Lower lobe of right lung (tissue), 2 donors: ENCODE measurements at regions not wholly inside any gene's neighbourhood (a gene's known extent, or its start where the extent isn't known, plus 50 kb on each side); places are given as distances from the start of the nearest gene placed in this dataset.

Experiments
- ATAC-seq, 2 donors: fragments of 200-7000 bp; cut with Tn5 transposase; one replicate each; pipeline ENCODE4 v1.9.1; 2020 to 2022; ENCODE audit warnings: mild to moderate bottlenecking in 2 of 2, moderate library complexity in 2 of 2
- DNase-seq: peaks from one replicate; pipeline ENCODE4 v3.0.0-alpha.2; 2020
- H3K27ac ChIP-seq: fragments of 200-600 bp; one replicate; pipeline ENCODE4 v1.8.0; 2022
- H3K27me3 ChIP-seq: fragments of 200-600 bp; one replicate; pipeline ENCODE4 v1.8.0; 2022; ENCODE audit warnings: low read depth
- H3K36me3 ChIP-seq: fragments of 200-600 bp; one replicate; pipeline ENCODE4 v1.8.0; 2022; ENCODE audit warnings: mild to moderate bottlenecking
- H3K4me1 ChIP-seq: fragments of 200-600 bp; one replicate; pipeline ENCODE4 v1.8.0; 2022
- H3K4me3 ChIP-seq: fragments of 200-600 bp; one replicate; pipeline ENCODE4 v1.8.0; 2022; ENCODE audit warnings: mild to moderate bottlenecking
- H3K9me3 ChIP-seq: fragments of 200-600 bp; one replicate; pipeline ENCODE4 v1.8.0; 2022
- intact Hi-C: fragments of 100-400 bp; cut with DNase I; formaldehyde crosslinking; loops from one replicate; pipeline ENCODE4 v1.11.0; 2022
- TF ChIP-seq, protein P1 (sequence below): fragments of 200-600 bp; IDR thresholded peaks from one replicate; pipeline ENCODE4 v1.8.0; 2022; ENCODE audit warnings: antibody characterized with exemption, mild to moderate bottlenecking
- donor health status: DM: no; HTN: yes; CAD: no; lungs with severe emphysema.

DNA sequence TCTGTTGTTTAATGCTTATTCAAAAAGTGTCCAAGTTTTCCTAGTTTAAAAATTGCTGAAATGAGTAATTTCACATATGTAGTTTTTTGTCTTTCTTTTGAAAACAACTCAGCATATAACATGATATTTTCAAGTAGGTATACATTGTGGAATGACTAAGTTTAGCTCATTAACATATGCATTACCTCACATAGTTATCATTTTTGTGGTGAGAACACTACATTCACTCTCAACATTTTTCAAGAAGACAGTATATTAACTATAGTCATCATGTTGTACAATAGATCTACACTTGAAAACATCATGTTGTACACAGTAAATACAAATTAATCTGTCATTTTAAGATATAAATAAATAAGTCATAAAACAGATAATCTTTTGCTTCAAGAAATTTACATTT lies 340.0 kb downstream of the CCDC85A start:
- no peak for ATAC-seq

DNA sequence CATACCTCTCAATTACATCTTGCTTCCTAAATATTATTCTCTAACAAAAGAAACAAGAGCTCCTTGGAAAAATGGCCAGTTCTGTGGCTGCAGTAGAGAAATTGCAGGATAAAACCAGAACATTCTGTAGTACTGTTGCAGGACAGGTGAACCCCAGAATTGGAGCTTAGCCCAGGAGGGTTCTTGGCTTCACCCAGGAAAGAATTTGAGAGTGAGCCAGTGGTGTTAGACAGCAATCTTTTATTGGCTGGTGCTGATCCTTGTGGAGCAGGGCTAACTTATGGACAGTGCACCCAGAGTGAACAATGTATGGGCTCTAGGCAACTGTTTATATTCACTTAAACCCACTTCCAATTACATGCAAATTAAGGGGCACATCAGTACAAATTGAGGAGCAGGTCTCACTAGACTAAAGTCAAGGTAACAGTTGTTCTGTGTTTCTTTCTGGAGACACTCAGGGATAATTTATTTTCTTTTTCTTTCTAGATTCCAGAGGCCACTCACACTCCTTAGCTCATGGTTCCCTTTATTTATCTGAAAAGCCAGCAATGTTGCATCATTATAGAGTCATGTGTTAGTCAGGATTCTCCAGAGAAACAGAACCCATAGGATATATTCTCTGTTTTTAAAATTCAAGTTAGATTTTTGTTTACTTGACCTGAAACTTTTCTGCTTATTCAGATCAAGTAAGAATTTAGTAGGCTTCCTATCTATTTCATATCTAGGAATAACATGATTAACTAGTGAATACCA lies 348.1 kb downstream of the CCDC85A start:
- intact Hi-C loops: no loop called here
- ATAC-seq: no peak

More for the DNA sequence above, 340.0 kb downstream of the CCDC85A start:
- no peak overlapping the region for H3K4me3 ChIP-seq
- no peaks in the 10 kb centered on the region for H3K27me3 ChIP-seq
- H3K27ac ChIP-seq: no peak overlapping the region
- intact Hi-C loops: no loop called here
- TF ChIP-seq, protein P1, sequence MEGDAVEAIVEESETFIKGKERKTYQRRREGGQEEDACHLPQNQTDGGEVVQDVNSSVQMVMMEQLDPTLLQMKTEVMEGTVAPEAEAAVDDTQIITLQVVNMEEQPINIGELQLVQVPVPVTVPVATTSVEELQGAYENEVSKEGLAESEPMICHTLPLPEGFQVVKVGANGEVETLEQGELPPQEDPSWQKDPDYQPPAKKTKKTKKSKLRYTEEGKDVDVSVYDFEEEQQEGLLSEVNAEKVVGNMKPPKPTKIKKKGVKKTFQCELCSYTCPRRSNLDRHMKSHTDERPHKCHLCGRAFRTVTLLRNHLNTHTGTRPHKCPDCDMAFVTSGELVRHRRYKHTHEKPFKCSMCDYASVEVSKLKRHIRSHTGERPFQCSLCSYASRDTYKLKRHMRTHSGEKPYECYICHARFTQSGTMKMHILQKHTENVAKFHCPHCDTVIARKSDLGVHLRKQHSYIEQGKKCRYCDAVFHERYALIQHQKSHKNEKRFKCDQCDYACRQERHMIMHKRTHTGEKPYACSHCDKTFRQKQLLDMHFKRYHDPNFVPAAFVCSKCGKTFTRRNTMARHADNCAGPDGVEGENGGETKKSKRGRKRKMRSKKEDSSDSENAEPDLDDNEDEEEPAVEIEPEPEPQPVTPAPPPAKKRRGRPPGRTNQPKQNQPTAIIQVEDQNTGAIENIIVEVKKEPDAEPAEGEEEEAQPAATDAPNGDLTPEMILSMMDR: no peak
- DNase-seq: no peak
- no peaks in the 10 kb centered on the region for H3K36me3 ChIP-seq
- no peaks in the 10 kb centered on the region for H3K9me3 ChIP-seq
- H3K4me1 ChIP-seq: peaks cover 9% of the 10 kb centered on the region

DNA sequence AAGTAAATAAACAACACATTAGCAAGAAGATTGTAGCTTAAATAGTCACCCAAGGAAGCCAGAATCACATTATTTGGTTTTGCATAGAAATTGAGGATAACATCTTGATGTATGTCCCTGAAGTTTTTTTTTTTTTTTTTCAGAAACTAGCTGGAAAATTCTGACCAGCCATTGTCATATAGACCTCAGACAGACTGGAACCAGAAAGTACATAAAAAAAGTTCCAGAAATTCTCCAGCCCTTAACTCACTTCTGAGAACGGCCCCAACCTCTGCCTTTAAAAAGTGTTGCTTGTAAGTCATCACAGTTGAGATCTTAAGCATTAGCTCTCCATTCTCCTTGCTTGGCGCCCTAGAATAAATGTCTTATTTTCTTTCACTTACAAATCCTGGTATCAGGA lies 350.5 kb downstream of the CCDC85A start:
- no peak overlapping the region for H3K27ac ChIP-seq
- intact Hi-C loops: no loop called here
- TF ChIP-seq, protein P1: no peak
- ATAC-seq: no peak
- H3K9me3 ChIP-seq: no peaks in the 10 kb centered on the region
- no peak for DNase-seq
- H3K27me3 ChIP-seq: no peaks in the 10 kb centered on the region
- no peaks in the 10 kb centered on the region for H3K4me1 ChIP-seq
- H3K36me3 ChIP-seq: no peaks in the 10 kb centered on the region
- no peak overlapping the region for H3K4me3 ChIP-seq

More for the DNA sequence above, 348.1 kb downstream of the CCDC85A start:
- no peaks in the 10 kb centered on the region for H3K9me3 ChIP-seq
- DNase-seq: no peak
- H3K27me3 ChIP-seq: no peaks in the 10 kb centered on the region
- H3K4me1 ChIP-seq: no peaks in the 10 kb centered on the region
- no peak overlapping the region for H3K27ac ChIP-seq
- H3K4me3 ChIP-seq: no peak overlapping the region
- no peaks in the 10 kb centered on the region for H3K36me3 ChIP-seq
- TF ChIP-seq, protein P1: no peak

DNA sequence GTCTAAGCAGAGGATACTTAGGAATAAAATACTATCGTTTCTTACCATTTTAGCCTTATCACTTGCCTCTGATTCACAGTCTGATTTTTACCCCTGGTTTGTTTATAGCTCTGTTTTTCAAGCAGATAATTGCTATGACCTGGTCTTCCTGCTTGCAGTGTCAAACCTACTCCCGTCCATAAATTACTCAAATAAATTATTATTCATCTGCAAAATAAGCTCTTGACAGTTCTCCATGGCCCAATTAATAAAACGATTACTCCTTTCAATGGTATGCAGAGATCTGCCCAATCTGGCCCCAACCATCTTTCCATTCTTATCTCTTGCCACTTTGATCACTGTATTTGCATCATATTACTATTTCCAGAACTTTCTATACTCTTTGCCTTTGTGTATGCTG lies 354.0 kb downstream of the CCDC85A start:
- ATAC-seq (no peak), DNase-seq (no peak)
- Histone ChIP-seq H3K36me3 (no peaks in the 10 kb centered on the region), H3K4me1 (no peaks in the 10 kb centered on the region), H3K4me3 (no peak overlapping the region), H3K9me3 (no peaks in the 10 kb centered on the region), H3K27me3 (no peaks in the 10 kb centered on the region), H3K27ac (no peak overlapping the region)
- TF ChIP-seq, protein P1: no peak
- intact Hi-C loops: no loop called here

DNA sequence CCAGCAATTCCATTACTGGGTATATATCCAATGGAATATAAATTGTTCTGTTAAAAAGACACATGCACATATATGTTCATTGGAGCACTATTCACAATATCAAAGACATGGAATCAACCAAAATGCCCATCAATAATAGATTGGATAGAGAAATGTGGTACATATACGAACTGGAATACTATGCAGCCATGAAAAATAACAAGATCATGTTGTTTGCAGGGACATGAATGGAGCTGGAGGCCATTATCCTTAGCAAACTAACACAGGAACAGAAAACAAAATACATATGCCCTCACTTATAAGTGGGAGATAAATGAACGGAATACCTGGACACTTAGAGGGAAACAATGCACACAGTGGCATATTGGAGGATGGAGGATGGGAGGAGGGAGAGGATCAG lies 355.8 kb downstream of the CCDC85A start:
- DNase-seq: no peak
- Histone ChIP-seq H3K4me1 (no peaks in the 10 kb centered on the region), H3K36me3 (no peaks in the 10 kb centered on the region), H3K4me3 (no peak overlapping the region), H3K9me3 (no peaks in the 10 kb centered on the region), H3K27ac (no peak overlapping the region), H3K27me3 (no peaks in the 10 kb centered on the region)
- ATAC-seq: no peak
- TF ChIP-seq, protein P1: no peak
- intact Hi-C loops: no loop called here
